ENCODE measurements at regions not wholly inside any gene's neighbourhood (a gene's known extent, or its start where the extent isn't known, plus 50 kb on each side); places are given as distances from the start of the nearest gene placed in this dataset.
"Not testable (repeated sequence)": the region's sequence is repeated elsewhere in the genome, so short reads cannot be mapped to it uniquely, and the experiment has no call there.

- no peak for DNase-seq (ENCODE audit: low spot score)
Observed at GRCh38 chr9:83191154-83191553, 128.2 kb upstream of the RASEF start.

- DNase-seq (ENCODE audit: low spot score), result not testable (repeated sequence)
Observed at GRCh38 chr9:83189026-83189425, 126.1 kb upstream of the RASEF start.

GRCh38 chr9:83188277-83188676 is 125.3 kb upstream of the RASEF start:
- no peak for DNase-seq (ENCODE audit: low spot score)

- DNase-seq (ENCODE audit: low spot score), result no peak
Observed at GRCh38 chr9:83186155-83186737, 123.3 kb upstream of the RASEF start.

GRCh38 chr9:83185488-83186154 is 122.7 kb upstream of the RASEF start:
- DNase-seq (ENCODE audit: low spot score), result no peak

- no peak for DNase-seq (ENCODE audit: low spot score)
Observed at GRCh38 chr9:83183621-83184020, 120.7 kb upstream of the RASEF start.

- no peak for DNase-seq (ENCODE audit: low spot score)
Observed at GRCh38 chr9:83182071-83182470, 119.1 kb upstream of the RASEF start.

- DNase-seq (ENCODE audit: low spot score), result no peak
Observed at GRCh38 chr9:83178717-83179116, 115.8 kb upstream of the RASEF start.

GRCh38 chr9:83177747-83178146 is 114.8 kb upstream of the RASEF start:
- DNase-seq (ENCODE audit: low spot score), result no peak

- peak; percentile 24 for DNase-seq (ENCODE audit: low spot score)
Observed at GRCh38 chr9:83167126-83167525, 104.2 kb upstream of the RASEF start.

- no peak for DNase-seq (ENCODE audit: low spot score)
Observed at GRCh38 chr9:83166372-83166771, 103.4 kb upstream of the RASEF start.

- no peak for DNase-seq (ENCODE audit: low spot score)
Observed at GRCh38 chr9:83155733-83156132, 92.8 kb upstream of the RASEF start.

GRCh38 chr9:83154821-83155220 is 91.9 kb upstream of the RASEF start:
- peak; percentile 71 for DNase-seq (ENCODE audit: low spot score)

GRCh38 chr9:83154087-83154736 is 91.3 kb upstream of the RASEF start:
- peak; percentile 91 for DNase-seq (ENCODE audit: low spot score)

GRCh38 chr9:83153030-83153429 is 90.1 kb upstream of the RASEF start:
- DNase-seq (ENCODE audit: low spot score), result no peak

- DNase-seq (ENCODE audit: low spot score), result no peak
Observed at GRCh38 chr9:83151627-83152137, 88.7 kb upstream of the RASEF start.

- no peak for DNase-seq (ENCODE audit: low spot score)
Observed at GRCh38 chr9:83147315-83148149, 84.6 kb upstream of the RASEF start.

GRCh38 chr9:83146325-83146724 is 83.4 kb upstream of the RASEF start:
- DNase-seq (ENCODE audit: low spot score), result no peak

GRCh38 chr9:83144492-83144891 is 81.5 kb upstream of the RASEF start:
- no peak for DNase-seq (ENCODE audit: low spot score)

GRCh38 chr9:83142389-83142788 is 79.4 kb upstream of the RASEF start:
- DNase-seq (ENCODE audit: low spot score), result no peak

- DNase-seq (ENCODE audit: low spot score), result no peak
Observed at GRCh38 chr9:83141887-83142286, 78.9 kb upstream of the RASEF start.

- DNase-seq (ENCODE audit: low spot score), result no peak
Observed at GRCh38 chr9:83140061-83140460, 77.1 kb upstream of the RASEF start.
